Panc1 (cell line): ENCODE measurements at regions not wholly inside any gene's neighbourhood (a gene's known extent, or its start where the extent isn't known, plus 50 kb on each side); places are given as distances from the start of the nearest gene placed in this dataset.

ENCODE experiments used
- ATAC-seq: fragments of 200-7000 bp; cut with Tn5 transposase; 2 replicates; pipeline ENCODE4 v1.9.1; 2020; ENCODE audit warnings: mild to moderate bottlenecking, moderate library complexity
- BruUV-seq: library from RNA; stranded (reverse); fragments of 400-500 nt; replicated peaks from 2 replicates; lab custom pipeline; 2021; lab: Mats Ljungman, UMichigan
- CTCF ChIA-PET: fragments of 300-600 bp; sonication (Branson Sonifier 250); formaldehyde crosslinking; loops from one replicate; lab custom pipeline; 2022; ENCODE audit warnings: antibody characterized with exemption; lab: Charles Lee
- POLR2A ChIA-PET: fragments of 300-600 bp; sonication (Branson Sonifier 250); formaldehyde crosslinking; loops from one replicate; lab custom pipeline; 2022; ENCODE audit warnings: antibody characterized with exemption; lab: Charles Lee
- DNase-seq: peaks from one replicate; pipeline ENCODE4 v3.0.0-alpha.2; 2010; ENCODE audit warnings: low read depth, low spot score
- H3K27ac ChIP-seq: 2 replicates; pipeline ENCODE4 v1.5.1; 2011; ENCODE audit warnings: mild to moderate bottlenecking, low read length, inconsistent platforms
- H3K27me3 ChIP-seq: fragments of 200-500 bp; sonication (Bioruptor generic); 2 replicates; pipeline ENCODE4 v1.6.0; 2014; ENCODE audit warnings: low read length, inconsistent platforms; ENCODE audit not compliant: control insufficient read depth, insufficient read depth
- H3K36me3 ChIP-seq: fragments of 200-500 bp; sonication (Bioruptor generic); 2 replicates; pipeline ENCODE4 v1.5.1; 2014; ENCODE audit warnings: inconsistent platforms, mild to moderate bottlenecking, low read length, moderate library complexity; ENCODE audit not compliant: control insufficient read depth, insufficient read depth
- H3K4me1 ChIP-seq: 2 replicates; pipeline ENCODE4 v1.5.1; 2011; ENCODE audit warnings: inconsistent platforms, mild to moderate bottlenecking, low read length, moderate library complexity; ENCODE audit not compliant: control insufficient read depth, insufficient read depth
- H3K4me3 ChIP-seq, 2 experiments: 2 replicates each; pipeline ENCODE4 v1.5.1; 2011 to 2012; ENCODE audit warnings: low read depth in 2 of 2, low read length in 2 of 2, mild to moderate bottlenecking in 2 of 2, inconsistent platforms in 1 of 2, moderate library complexity in 1 of 2
- H3K9me3 ChIP-seq: fragments of 200-500 bp; sonication (Bioruptor generic); 2 replicates; pipeline ENCODE4 v1.5.1; 2014; ENCODE audit warnings: low read depth, mild to moderate bottlenecking, inconsistent platforms, low read length, moderate library complexity; ENCODE audit not compliant: control insufficient read depth, insufficient read depth
- POLR2AphosphoS5 ChIP-seq: IDR thresholded peaks from 2 replicates; pipeline ENCODE4 v1.6.1; 2012; ENCODE audit warnings: mild to moderate bottlenecking, low read depth, low read length, moderate library complexity
- SIN3A ChIP-seq: IDR thresholded peaks from 2 replicates; pipeline ENCODE4 v1.6.1; 2012; ENCODE audit warnings: low read depth, mild to moderate bottlenecking, low read length, moderate library complexity, borderline replicate concordance; ENCODE audit not compliant: insufficient read depth
- TCF7L2 ChIP-seq: IDR thresholded peaks from 2 replicates; pipeline ENCODE4 v1.6.1; 2011; ENCODE audit warnings: mild to moderate bottlenecking, low read depth, low read length, inconsistent platforms
- in situ Hi-C: cut with HindIII; loops from 2 replicates; pipeline ENCODE4 v1.10.0; 2016; ENCODE audit warnings: low sequenced_read_pairs, low pct_unique_long_range_greater_than_20kb
- intact Hi-C: fragments of 100-400 bp; cut with micrococcal nuclease; formaldehyde crosslinking; loops from one replicate; pipeline ENCODE4 v1.10.0; 2022; ENCODE audit not compliant: unreplicated experiment
- TF ChIP-seq, protein P1 (sequence below): fragments of 450-650 bp; IDR thresholded peaks from 2 replicates; pipeline ENCODE4 v1.5.1; 2017; ENCODE audit warnings: mild to moderate bottlenecking
- TF ChIP-seq, protein P2 (sequence below), 2 experiments: IDR thresholded peaks; 2 replicates each; pipeline ENCODE4 v1.6.1; 2011 to 2012; ENCODE audit warnings: low read depth in 2 of 2, control low read depth in 1 of 2, low read length in 1 of 2, mild to moderate bottlenecking in 1 of 2, moderate library complexity in 1 of 2; ENCODE audit not compliant: insufficient read depth in 1 of 2

DNA sequence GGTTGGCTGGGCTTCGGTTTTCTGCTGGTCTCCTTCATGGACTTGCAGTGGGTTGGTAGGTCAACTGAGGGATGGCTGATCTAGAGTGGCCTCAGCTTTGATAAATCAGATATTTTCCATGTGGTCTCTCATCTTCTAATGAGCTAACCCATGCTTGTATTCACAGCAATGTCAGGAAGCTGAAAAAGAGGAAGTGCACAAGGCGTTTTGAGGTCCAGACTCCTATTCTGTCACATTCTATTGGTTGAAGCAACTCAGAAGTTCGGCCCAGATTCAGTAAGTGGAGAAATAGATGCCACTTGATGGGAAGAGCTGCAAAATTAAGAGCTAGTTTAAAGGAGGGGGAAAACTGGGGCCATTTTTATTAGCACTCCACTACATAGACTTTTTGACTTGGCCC lies 361.2 kb downstream of the DIPK2A start:
- no TSS peak for BruUV-seq
- TF ChIP-seq, protein P1, sequence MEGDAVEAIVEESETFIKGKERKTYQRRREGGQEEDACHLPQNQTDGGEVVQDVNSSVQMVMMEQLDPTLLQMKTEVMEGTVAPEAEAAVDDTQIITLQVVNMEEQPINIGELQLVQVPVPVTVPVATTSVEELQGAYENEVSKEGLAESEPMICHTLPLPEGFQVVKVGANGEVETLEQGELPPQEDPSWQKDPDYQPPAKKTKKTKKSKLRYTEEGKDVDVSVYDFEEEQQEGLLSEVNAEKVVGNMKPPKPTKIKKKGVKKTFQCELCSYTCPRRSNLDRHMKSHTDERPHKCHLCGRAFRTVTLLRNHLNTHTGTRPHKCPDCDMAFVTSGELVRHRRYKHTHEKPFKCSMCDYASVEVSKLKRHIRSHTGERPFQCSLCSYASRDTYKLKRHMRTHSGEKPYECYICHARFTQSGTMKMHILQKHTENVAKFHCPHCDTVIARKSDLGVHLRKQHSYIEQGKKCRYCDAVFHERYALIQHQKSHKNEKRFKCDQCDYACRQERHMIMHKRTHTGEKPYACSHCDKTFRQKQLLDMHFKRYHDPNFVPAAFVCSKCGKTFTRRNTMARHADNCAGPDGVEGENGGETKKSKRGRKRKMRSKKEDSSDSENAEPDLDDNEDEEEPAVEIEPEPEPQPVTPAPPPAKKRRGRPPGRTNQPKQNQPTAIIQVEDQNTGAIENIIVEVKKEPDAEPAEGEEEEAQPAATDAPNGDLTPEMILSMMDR = no peak
- TF ChIP-seq TCF7L2 (no peak), SIN3A (no peak), POLR2AphosphoS5 (no peak)
- TF ChIP-seq, protein P2, sequence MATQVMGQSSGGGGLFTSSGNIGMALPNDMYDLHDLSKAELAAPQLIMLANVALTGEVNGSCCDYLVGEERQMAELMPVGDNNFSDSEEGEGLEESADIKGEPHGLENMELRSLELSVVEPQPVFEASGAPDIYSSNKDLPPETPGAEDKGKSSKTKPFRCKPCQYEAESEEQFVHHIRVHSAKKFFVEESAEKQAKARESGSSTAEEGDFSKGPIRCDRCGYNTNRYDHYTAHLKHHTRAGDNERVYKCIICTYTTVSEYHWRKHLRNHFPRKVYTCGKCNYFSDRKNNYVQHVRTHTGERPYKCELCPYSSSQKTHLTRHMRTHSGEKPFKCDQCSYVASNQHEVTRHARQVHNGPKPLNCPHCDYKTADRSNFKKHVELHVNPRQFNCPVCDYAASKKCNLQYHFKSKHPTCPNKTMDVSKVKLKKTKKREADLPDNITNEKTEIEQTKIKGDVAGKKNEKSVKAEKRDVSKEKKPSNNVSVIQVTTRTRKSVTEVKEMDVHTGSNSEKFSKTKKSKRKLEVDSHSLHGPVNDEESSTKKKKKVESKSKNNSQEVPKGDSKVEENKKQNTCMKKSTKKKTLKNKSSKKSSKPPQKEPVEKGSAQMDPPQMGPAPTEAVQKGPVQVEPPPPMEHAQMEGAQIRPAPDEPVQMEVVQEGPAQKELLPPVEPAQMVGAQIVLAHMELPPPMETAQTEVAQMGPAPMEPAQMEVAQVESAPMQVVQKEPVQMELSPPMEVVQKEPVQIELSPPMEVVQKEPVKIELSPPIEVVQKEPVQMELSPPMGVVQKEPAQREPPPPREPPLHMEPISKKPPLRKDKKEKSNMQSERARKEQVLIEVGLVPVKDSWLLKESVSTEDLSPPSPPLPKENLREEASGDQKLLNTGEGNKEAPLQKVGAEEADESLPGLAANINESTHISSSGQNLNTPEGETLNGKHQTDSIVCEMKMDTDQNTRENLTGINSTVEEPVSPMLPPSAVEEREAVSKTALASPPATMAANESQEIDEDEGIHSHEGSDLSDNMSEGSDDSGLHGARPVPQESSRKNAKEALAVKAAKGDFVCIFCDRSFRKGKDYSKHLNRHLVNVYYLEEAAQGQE (IDR thresholded peaks at IDR 0.05; ENCODE audit: insufficient read depth in 1 of 2, low read depth in 2 of 2, low read length in 1 of 2) = no peak
- no peaks in the 10 kb centered on the region for H3K4me1 ChIP-seq
- no peaks in the 10 kb centered on the region for H3K27me3 ChIP-seq
- ATAC-seq (no peak), DNase-seq (no peak)
- in situ Hi-C loops = no loop called here
- no peak overlapping the region for H3K27ac ChIP-seq
- no peaks in the 10 kb centered on the region for H3K36me3 ChIP-seq
- CTCF ChIA-PET = no interaction called here
- H3K9me3 ChIP-seq = no peaks in the 10 kb centered on the region
- intact Hi-C loops = no loop called here
- no peak overlapping the region for H3K4me3 ChIP-seq
- POLR2A ChIA-PET = no interaction called here

DNA sequence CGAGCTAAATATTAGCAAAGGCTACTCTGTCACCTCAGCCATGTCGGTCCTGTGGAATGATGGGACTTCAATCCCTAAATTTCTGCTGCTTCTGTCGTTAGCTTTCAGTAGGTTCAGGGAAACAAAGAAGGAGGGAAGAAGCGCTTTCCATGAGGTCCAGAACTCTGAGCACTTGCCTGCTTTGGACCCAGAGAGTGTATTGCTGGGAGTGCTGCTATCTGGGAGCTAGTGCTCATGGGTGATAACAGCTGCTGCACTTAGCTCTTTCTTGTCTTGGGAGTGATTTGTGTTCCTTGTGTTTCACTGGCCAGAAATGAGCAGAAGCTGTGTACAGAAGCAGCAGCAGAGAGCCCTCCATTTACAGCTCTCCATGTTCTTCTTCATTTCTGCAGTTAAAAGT lies 369.8 kb downstream of the DIPK2A start:
- CTCF ChIA-PET = no interaction called here
- intact Hi-C loops = no loop called here
- H3K4me1 ChIP-seq = no peaks in the 10 kb centered on the region
- H3K27ac ChIP-seq = no peak overlapping the region
- H3K27me3 ChIP-seq = no peaks in the 10 kb centered on the region
- no peaks in the 10 kb centered on the region for H3K36me3 ChIP-seq
- TF ChIP-seq TCF7L2 (no peak), SIN3A (no peak), POLR2AphosphoS5 (no peak)
- TF ChIP-seq, protein P2 (IDR thresholded peaks at IDR 0.05; ENCODE audit: insufficient read depth in 1 of 2, low read depth in 2 of 2, low read length in 1 of 2) = no peak
- TF ChIP-seq, protein P1 = no peak
- DNase-seq = no peak
- in situ Hi-C loops = no loop called here
- no peak overlapping the region for H3K4me3 ChIP-seq
- no peak for ATAC-seq
- BruUV-seq = no TSS peak
- POLR2A ChIA-PET = no interaction called here
- H3K9me3 ChIP-seq = no peaks in the 10 kb centered on the region
